D341Med (cell line): ENCODE measurements at regions not wholly inside any gene's neighbourhood (a gene's known extent, or its start where the extent isn't known, plus 50 kb on each side); places are given as distances from the start of the nearest gene placed in this dataset.

Source experiments
- DNase-seq: peaks from one replicate; pipeline ENCODE4 v3.0.0; 2012; ENCODE audit warnings: low spot score

GRCh38 chr2:20150110-20150706 is 74.7 kb downstream of the SDC1 start:
- DNase-seq: no peak

- DNase-seq: no peak
Measured at GRCh38 chr2:20149703-20150030, 75.3 kb downstream of the SDC1 start.

- no peak for DNase-seq
Measured at GRCh38 chr2:20148923-20149702, 75.8 kb downstream of the SDC1 start.

GRCh38 chr2:20148426-20148922 is 76.5 kb downstream of the SDC1 start:
- DNase-seq: no peak

- DNase-seq: no peak
Measured at GRCh38 chr2:20147351-20147750, 77.6 kb downstream of the SDC1 start.

GRCh38 chr2:20146401-20146800 is 78.5 kb downstream of the SDC1 start:
- no peak for DNase-seq

GRCh38 chr2:20145497-20146193 is 79.3 kb downstream of the SDC1 start:
- no peak for DNase-seq

- no peak for DNase-seq
Measured at GRCh38 chr2:20144861-20145260, 80.1 kb downstream of the SDC1 start.

GRCh38 chr2:20144196-20144595 is 80.7 kb downstream of the SDC1 start:
- no peak for DNase-seq

GRCh38 chr2:20143263-20143662 is 81.7 kb downstream of the SDC1 start:
- no peak for DNase-seq

GRCh38 chr2:20141806-20142205 is 83.1 kb downstream of the SDC1 start:
- no peak for DNase-seq

- DNase-seq: no peak
Measured at GRCh38 chr2:20141056-20141762, 83.7 kb downstream of the SDC1 start.

GRCh38 chr2:20140321-20141055 is 84.4 kb downstream of the SDC1 start:
- no peak for DNase-seq

- no peak for DNase-seq
Measured at GRCh38 chr2:20139407-20140172, 85.3 kb downstream of the SDC1 start.

GRCh38 chr2:20138696-20139095 is 86.2 kb downstream of the SDC1 start:
- DNase-seq: no peak

GRCh38 chr2:20137884-20138283 is 86.5 kb upstream of the LAPTM4A start:
- DNase-seq: no peak

- no peak for DNase-seq
Measured at GRCh38 chr2:20137131-20137571, 85.7 kb upstream of the LAPTM4A start.

- no peak for DNase-seq
Measured at GRCh38 chr2:20136149-20136548, 84.7 kb upstream of the LAPTM4A start.

GRCh38 chr2:20135631-20136050 is 84.2 kb upstream of the LAPTM4A start:
- peak; percentile 73 for DNase-seq

GRCh38 chr2:20132990-20133535 is 81.6 kb upstream of the LAPTM4A start:
- DNase-seq: no peak
